ENCODE measurements at regions not wholly inside any gene's neighbourhood (a gene's known extent, or its start where the extent isn't known, plus 50 kb on each side); places are given as distances from the start of the nearest gene placed in this dataset.

- no peak for DNase-seq
Measured at GRCh38 chr4:127533028-127533700, 99.6 kb upstream of the INTU start.

GRCh38 chr4:127534041-127534825 is 98.5 kb upstream of the INTU start:
- DNase-seq = no peak

- no peak for DNase-seq
Measured at GRCh38 chr4:127538016-127538415, 94.7 kb upstream of the INTU start.

DNA sequence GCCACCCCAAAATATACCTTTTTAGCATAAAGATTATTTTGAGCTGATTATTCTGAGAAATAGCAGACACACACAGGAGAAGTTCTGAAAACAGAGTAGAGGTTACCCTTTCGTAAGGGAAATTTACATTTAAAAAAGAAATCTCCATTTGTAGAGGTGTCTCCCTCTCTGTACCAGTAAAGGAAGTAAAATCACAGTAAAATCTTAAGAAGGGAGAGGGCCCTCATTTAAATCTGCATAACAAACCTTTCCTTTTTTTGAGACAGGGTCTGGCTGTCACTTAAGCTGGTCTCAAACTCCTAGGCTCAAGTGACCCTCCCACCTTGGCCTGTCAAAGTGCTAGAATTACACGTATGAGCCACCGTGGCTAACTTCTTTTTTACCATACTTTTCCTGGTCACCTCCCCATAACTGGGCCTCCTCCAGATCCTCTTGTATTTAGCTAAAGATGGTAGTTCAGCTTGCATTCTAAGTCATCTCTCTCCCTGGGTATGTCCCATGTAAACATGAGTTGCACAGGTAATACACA is 92.2 kb upstream of the INTU start:
- no peak for DNase-seq

DNA sequence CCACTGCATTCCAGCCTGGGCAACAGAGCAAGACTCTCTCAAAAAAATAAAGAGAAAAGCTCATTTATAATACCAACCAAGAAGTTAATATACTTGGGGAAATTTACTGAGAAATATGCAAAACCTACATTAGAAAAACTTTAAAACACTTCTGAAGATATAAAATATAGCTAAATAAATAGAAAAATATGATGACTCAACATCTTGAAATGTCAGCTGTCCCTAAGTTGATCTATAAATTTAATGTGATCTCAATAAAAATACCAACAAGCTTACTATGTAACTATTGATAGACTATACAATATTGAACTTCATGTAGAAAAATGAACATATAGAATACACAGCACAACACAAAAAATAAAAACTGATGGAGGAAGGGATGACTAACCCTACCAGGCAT is 87.5 kb upstream of the INTU start:
- DNase-seq = no peak

GRCh38 chr4:127548990-127549925 is 83.5 kb upstream of the INTU start:
- no peak for DNase-seq

DNA sequence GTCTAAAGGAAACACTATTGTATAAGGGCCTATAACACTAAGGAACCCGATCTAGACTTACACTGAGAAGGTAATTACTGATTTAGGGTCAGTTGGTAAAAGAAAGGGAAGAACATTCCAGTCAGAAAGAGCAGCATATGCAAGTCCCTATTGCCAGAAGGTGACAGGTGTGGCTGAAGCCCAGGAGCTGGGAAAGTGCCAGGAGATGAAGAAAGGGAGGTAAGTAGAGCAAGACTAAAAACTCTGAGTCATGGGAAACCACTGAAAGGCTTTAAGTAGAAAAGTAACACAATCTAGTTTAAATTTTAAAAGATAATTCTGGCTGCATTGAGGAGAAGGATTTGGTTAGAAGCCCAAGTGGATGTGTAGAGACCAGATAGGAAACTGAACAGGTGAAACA is 77.7 kb upstream of the INTU start:
- DNase-seq = no peak

DNA sequence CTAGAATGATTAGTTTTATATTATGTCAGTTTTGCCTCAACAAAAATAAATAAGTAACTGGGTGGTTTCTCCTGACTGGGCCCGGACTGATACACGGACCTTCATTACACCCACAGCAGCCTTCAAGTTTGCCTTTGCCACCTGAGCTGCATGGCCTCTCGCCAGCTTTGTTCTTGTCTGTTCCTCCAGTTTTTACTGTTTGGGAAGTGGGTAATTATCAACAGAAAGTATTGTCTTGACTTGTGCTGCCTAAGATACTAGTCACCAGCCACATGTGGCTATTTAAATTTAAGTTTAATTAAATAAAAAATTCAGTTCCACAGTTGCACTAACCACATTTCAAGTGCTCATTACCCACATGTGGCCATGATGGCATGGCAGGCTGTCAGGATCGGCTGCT is 74.7 kb upstream of the INTU start:
- no peak for DNase-seq

GRCh38 chr4:127558489-127559407 is 74.0 kb upstream of the INTU start:
- no peak for DNase-seq

DNA sequence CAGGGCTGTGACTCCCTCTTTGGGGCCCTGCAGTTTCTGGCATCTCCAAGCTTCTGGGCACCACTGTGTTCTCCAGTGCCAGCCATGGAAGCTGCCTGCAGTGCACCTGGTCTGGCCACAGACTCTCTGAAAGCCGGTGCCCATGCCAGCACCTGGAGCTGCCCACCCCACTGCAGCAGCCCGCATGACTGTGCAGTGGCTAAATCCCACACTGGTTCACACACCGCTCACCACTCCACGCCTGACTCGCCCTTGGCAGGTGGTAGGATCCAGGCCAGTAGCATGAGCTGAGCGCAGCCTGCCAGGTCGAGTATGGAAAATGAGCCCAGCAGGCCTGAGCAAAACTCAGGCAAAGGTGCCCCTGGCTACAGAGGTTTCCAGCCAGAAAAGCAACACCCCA is 72.8 kb upstream of the INTU start:
- DNase-seq = no peak

- no peak for DNase-seq
Measured at GRCh38 chr4:127560755-127561154, 72.0 kb upstream of the INTU start.

DNA sequence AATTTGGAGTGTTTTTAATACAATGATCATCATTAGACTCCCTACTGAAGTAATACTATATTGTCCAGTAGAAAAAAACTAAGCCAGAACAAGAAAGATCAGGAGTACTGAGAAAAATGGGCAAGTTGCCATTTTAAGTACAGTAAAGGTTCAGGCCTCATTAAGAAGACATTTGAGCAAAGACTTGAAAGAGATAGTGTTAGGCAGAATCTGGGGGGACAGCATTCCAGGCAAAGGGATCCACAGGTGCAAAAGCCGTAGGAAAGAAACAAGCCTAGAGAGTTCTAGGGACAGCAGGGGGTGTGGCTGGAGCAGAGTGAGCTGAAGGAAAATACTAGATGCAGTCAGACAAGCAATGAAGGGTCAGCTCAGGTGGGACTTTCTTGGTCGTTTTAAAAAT is 58.1 kb upstream of the INTU start:
- DNase-seq = no peak

- no peak for DNase-seq
Measured at GRCh38 chr4:127575888-127576287, 56.9 kb upstream of the INTU start.

- DNase-seq = no peak
Measured at GRCh38 chr4:127578491-127578890, 54.3 kb upstream of the INTU start.

DNA sequence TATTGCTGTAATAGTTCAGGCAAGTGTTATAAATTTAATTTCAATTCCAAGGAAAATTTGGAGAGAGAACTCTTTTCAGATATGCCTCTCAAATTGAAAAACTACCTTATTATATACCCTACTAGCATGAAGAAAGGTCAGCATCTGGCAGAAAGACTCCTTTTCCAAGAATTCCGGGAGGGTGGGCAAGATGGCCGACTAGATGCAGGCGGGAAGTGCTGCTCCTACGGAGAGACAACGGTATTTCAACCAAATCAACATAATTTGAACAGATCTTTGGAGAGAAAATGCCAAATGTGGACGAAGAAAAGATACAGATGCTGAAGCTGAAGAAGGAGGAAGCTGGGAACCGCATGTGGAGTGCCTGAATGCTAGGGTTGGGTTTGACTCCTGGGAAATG is 53.8 kb upstream of the INTU start:
- no peak for DNase-seq

DNA sequence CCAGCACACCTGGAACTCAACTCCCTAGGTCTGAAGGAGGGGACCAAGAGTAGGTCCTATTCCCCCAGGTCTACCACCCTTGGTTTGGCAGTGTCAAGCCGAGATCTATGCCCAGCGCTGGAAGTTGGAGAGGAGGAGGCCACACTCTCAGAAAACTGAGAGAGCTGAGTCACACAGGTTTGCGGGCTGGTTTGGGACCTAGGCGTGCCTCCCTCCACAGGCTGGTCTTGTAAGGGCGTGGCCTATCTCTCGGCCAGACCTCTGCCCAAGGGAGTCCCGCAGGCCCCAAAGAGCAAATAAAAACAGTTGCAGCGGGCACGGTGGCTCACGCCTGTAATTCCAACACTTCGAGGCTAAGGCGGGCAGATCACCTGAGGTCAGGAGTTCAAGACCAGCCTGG is 52.9 kb upstream of the INTU start:
- DNase-seq = no peak

GRCh38 chr4:127580300-127580699 is 52.5 kb upstream of the INTU start:
- no peak for DNase-seq

DNA sequence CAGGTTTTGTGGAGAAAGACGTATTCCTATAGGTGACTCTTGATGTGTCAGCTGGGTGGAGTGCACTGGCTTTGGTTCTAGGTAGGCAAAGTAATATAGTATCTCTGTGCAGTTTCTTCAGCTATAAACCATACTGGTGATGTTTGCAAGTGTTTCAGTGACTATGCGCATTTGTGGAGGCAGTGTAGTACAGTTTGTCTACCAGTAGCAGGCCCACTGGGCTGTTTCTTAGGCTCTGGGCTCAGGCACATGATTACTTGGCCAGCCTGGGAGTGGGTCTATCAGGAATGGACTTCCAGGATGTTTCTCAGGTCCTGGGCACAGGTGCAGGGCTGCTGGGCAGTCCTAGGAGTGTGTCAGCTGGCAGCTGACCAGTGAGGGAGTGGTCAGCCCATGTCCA is 51.9 kb upstream of the INTU start:
- DNase-seq = no peak

Measured in NCI-H2081 (cell line).